HG02798 (cell line): ENCODE measurements at regions not wholly inside any gene's neighbourhood (a gene's known extent, or its start where the extent isn't known, plus 50 kb on each side); places are given as distances from the start of the nearest gene placed in this dataset.
"Not testable (repeated sequence)": the region's sequence is repeated elsewhere in the genome, so short reads cannot be mapped to it uniquely, and the experiment has no call there.

Experiments used
- ATAC-seq: cut with Tn5 transposase; IDR thresholded peaks from one replicate; pipeline ENCODE4 v1.9.1; 2021; ENCODE audit warnings: mild to moderate bottlenecking; ENCODE audit not compliant: unreplicated experiment, poor library complexity

DNA sequence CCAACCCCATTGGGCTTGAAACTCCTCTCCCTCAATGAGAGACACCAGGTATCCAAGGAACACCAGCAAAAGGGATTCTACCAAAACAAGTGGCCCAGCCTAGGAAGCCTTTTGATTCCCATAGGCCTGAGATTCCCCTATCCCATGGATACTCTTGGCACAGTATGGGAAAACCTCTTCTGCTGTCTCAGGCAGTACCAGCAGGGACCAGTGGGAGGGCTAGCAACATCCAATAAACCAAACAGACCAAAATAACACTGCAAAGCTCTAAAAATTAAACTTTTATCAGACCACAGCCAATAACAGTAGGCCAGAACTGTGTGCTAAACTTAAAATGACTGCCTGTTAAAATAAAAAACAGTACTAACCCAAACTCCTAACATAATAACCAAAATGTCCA is 153.9 kb upstream of the CES5A start:
- ATAC-seq: no peak

DNA sequence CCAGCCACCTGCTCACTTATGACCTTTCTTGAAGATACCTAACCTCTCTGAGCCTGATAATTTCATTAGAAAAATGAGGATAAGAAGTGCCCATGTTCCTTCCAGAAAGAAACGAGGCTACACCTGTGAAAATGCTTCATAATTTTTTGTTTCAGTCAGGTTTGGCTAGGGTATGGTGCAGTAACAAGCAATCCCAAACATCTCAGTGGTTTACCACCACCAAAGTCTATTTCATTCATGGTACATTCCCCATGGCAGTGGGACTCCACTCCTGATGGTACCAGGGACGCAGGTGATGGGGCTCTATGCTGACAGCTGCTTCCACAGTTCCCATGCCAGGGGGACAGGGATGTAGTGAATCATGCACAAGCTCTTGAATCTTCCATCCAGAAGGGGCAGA is 147.6 kb upstream of the CES5A start:
- no peak for ATAC-seq

DNA sequence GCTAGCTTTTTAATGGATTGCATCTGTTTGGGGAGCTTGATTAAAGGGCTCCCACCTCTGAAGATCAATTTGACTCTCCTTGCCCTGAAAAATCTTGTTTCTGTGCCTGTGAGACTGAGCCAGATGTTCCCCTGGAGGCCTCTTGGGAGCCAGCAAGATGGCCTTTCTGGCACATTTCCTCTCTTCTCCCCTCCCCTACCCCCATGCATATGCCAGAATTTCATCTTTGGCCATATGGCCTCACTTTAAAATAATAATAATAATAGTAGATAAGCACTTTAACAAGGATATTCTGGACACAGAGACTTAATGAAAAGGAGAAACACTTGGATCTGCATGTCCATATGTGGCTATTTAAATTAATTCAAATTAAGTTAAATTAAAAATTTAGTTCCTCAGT is 144.1 kb upstream of the CES5A start:
- ATAC-seq: no peak

DNA sequence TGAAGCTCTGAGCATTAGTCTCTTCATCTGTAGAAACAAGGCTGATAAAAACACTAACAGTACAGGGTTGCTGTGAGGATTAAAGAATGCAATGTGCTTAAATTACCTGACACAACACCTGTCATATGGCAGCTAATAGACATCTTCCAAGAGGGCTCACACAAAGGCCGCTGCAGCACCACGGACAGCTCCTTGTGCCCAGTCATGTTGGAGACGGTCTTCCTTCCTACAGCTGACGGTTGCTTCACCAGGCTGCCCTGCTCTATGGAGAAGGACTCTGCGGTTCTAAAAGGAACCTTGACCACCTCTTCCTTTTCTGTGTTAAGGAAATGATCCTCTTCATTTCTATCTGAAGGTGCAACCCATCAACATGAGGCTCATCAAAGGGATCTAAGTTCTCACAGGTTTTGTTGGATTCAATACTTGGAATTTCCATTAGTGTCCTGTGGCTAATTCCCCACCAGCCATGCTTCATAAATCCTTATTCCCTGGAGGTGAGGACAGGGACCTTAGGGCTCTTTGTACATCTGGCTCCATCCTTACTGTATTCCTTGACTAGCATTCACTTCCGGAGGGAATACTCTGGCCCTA is 138.9 kb upstream of the CES5A start:
- no peak for ATAC-seq

DNA sequence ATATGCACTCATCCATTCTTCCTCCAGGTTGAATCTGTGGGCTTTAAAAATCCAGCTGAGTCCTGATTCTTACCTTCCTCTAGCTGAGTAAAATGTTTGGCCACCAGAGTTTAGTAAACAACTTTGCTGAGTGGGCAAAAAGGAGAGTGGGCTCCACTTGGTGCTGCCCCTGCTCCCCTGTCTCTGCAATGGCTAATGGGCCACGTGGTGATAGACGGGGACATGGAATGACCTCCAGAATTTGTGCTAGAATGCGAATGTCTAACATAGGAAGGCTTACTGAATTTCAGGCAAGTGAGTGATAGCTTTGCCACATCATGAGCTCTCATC is 137.3 kb upstream of the CES5A start:
- no peak for ATAC-seq

DNA sequence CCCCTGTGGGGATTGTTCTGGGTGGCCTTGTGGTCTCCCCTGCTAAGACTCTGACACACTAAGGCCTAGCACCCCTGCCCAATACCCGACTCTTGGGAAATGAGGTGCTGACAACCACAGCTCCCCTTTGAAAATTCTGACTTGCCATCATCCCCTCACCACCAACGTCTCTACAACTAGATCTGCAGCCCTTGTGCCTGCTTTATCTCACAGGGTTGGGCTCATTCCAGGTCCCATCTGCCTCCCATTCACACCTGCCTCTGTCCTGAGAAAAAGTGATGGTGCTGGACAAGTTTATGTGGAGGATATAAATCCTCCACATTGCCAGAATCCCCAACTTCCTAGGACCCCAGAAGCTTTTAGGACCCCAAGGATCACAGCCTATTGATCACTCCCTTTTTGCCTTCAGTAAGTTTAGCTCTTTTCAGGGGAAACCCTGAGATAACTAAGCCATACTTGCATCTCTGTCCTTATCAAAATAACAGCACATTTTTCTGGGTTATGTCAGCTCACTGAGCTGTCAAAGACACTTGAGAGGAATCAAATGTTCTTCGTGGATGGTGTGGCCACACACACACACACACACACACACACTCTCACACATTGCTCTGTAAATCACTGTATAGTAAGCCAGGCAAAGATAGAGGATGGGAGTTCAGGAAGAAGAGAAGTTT is 136.8 kb upstream of the CES5A start:
- ATAC-seq: no peak

DNA sequence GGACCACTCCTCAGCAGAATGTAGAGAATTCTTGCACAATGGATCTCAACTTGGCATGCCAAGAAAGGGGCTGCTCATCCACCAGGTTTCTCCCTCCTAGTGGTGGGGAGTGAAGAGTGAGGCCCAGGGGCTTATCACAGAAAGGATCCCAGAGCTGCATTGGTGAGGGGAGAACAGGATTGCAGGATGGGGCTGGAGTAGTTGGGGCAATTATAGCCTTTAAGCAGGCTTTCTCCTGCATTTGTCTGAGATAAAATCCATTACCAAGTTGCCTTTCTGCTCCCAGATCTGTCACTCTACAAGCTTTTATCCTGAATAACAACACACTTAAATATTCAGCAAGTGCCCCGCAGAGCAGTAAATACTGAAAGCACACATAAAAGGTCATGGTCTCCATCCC is 130.8 kb upstream of the CES5A start:
- no peak for ATAC-seq

DNA sequence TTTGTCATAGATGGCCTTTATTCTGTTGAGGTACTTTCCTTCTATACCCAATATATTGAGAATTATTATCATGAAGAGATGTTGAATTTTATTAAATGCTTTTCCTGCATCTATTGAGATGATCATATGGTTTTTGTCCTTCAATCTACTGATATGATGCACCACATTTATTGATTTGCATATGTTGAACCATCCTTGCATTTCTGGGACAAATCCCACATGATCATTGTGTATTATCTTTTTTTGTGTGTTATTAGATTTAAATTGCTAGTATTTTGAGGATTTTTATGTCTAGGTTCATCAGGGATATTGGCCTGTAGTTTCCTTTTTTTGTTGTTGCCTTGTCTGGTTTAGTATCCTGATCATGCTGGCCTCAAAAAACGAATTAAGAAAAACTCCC is 124.5 kb upstream of the CES5A start:
- no peak for ATAC-seq

DNA sequence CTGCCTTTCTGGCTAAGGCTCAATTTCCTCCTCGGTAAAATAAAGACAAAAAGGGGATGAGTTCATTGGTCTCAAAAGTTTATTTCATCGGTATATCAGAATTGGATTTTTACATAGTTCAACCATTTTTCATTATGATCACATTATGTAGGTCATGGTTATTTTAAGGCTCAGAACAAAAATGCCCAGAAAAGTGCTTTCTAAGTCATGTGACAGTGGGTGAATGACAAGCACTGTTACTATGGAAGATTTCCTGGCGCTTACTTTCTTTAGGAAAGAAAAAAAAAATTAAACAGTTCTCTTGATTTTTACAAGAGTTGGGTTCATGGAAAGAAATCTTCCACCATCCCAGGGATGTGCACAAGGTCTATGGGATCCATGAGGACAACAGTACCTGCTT is 117.9 kb upstream of the CES5A start:
- no peak for ATAC-seq

DNA sequence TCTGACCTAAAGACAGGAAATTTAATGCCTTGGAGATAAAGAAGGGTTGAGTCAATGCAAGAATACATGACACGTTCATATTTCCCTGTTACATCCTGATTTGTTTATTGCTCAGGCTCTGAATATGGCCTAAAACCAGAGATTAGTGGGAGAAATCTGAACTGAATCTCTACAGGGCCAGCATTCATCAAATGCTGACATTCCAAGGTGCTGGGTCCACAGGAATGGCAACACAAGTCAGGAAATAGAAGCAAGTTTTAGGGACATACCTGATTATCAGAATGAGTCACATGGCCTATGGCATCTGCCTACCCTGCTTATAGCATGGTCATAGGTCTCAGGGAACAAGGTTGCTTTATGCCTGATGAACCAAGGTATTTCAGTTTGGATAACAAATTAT is 117.4 kb upstream of the CES5A start:
- ATAC-seq: no peak

DNA sequence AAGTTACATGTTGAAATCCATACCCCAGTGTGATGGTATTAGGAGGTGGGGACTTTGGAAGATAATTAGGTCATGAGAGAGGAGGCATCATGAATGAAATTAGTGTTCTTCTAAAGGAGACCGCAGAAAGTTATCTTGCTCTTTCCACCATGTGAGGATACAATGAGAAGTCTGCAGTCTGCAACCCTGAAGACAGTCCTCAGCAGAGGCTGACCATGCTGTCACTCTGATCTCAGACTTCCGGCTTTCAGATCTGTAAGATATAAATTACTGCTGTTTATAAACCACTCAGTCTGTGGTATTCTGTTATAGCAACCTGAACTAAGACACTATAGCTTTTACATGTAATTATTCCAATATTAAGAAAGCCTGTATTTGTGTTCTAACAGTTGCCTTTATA is 116.7 kb upstream of the CES5A start:
- no peak for ATAC-seq

DNA sequence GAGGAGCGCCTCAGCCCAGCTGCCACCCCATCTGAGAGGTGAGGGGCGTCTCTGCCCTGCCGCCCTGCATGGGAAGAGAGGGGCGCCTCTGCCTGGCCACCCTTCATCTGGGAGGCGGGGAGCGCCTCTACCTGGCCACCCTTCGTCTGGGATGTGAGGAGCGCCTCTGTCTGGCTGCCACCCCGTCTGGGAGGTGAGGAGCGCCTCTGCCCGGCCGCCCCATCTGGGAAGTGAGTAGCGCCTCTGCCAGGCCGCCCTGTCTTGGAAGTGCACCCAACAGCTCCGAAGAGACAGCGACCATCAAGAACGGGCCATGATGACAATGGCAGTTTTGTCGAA is 114.4 kb upstream of the CES5A start:
- ATAC-seq: no peak

DNA sequence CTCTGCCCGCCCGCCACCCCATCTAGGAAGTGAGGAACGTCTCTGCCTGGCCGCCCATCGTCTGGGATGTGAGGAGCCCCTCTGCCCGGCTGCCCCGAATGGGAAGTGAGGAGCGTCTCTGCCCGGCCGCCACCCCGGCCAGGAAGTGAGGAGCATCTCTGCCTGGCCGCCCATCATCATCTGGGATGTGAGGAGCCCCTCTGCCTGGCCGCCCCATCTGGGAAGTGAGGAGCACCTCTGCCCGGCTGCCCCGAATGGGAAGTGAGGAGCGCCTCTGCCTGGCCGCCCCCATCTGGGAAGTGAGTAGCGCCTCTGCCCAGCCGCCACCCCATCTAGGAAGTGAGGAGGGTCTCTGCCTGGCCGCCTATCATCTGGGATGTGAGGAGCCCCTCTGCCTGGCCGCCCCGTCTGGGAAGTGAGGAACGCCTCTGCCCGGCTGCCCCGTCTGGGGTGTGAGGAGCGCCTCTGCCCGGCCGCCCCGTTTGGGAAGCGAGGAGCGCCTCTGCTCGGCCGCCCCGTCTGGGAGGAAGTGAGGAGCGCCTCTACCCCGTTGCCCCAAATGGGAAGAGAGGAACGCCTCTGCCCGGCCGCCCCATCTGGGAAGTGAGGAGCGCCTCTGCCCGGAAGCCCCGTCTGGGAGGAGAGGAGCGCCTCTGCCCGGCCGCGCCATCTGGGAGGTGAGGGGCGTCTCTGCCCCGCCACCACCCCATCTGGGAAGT is 113.8 kb upstream of the CES5A start:
- not testable (repeated sequence) for ATAC-seq

DNA sequence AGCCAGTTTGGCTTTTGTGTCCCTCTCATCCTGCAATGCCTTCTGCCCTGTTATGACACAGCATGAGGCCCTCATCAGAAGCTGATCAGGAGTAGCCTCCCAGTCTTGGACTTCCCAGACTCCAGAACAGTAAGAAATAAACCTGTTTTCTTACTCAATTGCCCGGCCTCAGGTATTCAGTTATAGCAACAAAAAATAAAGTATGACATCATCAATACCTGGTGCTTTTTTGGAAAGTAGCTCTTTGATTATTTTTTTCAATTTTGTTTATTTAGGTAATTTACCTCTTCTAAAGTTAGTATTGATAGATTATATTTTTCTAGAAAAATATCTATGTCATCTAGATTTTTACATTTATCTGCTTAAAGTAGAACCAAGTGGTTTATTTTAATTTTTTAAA is 112.8 kb upstream of the CES5A start:
- ATAC-seq: no peak

DNA sequence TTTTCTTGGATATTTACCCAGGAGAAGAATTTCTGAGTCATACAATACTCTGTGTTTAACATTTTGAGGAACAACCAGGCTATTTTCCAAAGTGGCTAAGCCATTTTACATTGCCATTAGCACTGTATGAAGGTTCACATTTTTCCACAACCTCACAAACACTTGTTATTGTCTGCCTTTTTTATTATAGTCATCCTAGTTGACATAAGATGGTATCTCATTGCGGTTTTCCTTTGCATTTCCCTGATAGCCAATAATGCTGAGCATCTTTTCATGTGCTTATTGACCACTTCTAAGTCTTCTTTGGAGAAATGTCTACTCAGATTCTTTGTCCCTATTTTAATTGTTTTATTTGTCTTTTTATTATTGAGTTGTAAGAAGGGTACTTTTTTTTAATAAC is 107.4 kb upstream of the CES5A start:
- no peak for ATAC-seq

DNA sequence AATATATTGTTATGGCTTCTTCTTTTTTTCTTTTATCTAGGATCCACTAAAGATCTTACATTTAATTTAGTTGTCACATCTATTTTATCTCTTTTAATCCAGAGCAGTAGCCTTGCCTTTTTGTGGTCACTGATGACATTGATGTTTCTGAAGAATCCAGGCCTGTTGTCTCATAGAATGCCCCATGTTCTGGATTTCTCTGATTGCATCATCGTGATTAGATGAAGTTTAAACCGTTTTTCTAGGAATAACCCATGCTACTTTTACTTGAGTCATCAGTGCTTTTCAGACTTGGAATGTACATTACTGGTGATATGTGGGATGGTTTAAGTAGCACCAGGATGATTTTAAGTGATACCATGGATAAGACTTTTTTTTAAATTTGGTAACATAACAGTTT is 106.4 kb upstream of the CES5A start:
- no peak for ATAC-seq

DNA sequence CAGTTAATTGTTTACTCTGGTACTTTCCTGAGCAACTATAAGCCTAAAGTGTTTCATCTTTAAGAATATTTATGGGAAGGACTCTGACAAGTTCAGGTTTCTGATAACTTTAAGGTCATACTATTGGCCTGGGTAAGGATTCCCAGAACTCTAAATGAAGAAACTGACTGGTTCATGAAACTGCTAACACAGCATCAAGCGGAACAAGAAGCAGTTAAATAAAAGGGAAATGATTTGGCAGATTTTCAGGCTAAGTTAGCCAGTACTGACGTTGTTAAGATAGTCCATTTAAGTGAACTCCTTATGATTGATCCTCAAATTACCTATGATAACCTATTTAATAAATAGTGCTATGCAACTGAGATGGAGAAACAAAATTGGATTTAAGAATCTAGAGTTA is 101.6 kb upstream of the CES5A start:
- ATAC-seq: no peak

DNA sequence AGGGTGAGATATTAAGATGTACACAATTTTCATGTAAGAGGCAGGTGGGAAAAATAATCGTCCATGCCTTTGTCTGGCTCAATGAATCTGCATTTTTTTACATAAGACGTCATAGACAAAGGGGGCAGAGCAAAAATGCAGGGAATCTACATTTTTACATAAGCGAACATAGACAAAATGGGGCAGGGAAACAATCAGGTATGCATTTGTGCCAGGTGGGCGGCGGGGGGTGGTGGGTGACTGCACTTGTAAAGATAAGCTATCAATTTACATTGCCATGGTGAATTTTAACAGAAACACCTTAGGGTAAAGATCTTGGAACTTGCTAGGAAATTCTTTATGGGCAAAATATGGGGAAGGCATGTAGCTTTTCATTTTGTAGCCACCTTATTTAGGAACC is 96.3 kb upstream of the CES5A start:
- no peak for ATAC-seq

DNA sequence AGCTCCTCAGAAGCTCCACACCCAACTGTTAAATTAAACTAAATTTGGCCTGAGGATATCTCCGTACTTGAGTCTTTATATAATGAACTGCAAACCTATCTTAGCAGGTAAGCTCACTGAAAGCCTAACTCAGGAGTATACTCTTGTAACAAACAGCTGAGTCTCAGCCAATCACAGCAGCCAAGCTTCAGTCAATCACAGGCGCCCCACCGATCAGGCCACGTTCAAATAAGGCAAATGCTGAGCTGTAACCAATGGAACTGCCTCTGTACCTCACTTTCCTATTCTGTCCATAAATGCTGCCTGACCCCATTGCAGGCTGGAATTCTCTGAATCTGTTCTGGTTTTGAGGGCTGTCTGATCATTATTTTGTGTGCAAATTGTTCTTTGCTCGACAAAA is 93.0 kb upstream of the CES5A start:
- ATAC-seq: no peak

DNA sequence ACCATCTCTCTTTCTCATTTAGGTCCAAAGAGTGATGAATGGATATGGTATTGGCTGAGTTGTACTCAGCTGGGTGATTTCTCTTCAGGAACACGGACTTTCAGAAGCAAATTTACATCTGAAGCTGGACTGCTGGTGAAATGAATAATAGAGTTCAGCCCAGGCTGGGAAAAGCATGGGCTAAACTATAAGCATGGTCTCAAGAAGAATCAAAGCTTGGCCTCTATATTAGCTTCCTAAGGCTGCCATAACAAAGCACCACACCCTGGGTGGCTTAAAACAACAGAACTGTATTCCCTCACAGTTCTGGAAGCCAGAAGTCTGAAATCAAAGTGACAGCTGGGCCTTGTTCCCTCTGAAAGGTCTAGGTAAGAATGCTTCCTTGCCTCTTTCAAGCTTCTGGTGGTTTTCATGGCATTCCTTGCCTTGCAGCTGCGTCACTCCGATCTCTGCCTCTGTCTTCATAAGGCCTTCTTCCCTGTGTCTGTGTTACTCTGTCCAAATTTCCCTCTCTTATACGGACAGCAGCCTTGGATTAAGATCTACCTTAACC is 89.8 kb upstream of the CES5A start:
- no peak for ATAC-seq

DNA sequence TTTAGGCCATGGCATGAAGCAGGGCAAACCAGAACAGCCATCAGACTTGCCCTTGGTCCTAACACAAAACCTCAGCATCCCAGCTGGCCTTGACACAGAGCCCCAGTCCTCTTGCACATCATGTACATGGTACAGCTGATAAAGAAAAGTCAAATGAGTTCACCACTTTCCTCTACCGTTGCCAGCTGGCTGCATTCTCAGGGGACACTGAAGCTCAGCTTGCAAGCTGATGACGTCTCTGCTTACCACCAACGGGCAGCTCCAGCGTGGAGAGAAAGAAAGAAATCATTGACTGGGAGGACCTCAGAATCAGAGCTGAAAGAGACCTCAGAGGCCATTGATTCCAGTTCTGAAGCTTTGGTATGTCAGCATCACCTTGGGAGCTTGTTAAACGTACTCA is 80.7 kb upstream of the CES5A start:
- ATAC-seq: no peak

DNA sequence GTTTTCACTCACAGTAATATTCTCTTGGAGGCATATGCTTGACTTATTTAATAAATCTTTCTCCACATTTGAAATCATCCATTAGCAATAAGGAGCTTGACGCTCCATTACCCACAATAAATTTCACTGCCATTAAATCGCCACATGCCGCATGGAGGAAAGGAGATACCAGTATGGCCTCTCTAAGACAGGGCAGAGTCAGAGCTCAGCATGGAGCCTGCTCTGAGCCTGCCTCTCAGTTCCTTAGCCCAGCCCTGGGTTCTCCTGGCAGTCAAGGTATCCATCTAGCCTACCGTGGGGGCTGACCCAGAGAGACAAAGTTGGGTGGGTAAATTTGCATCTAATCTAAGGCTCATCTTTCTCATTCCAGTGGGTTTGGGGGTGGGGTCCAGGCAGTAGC is 80.3 kb upstream of the CES5A start:
- no peak for ATAC-seq
